K562 (cell line): ENCODE measurements at regions not wholly inside any gene's neighbourhood (a gene's known extent, or its start where the extent isn't known, plus 50 kb on each side); places are given as distances from the start of the nearest gene placed in this dataset.
A peak's percentile ranks its signal among the peaks of the same experiment; 100 is the strongest.

Experiments used
- ATAC-seq: fragments of 200-7000 bp; cut with Tn5 transposase; 3 replicates; pipeline ENCODE4 v1.9.1; 2020; ENCODE audit warnings: moderate library complexity
- BruUV-seq: library from RNA; stranded (reverse); fragments of 400-500 nt; replicated peaks from 2 replicates; lab custom pipeline; 2021; lab: Mats Ljungman, UMichigan
- CTCF ChIA-PET: fragments of 300-600 bp; formaldehyde crosslinking; extraction: SDS; loops from one replicate; lab custom pipeline; 2021; ENCODE audit warnings: low intra/inter-chr PET ratio; lab: Yijun Ruan, JAX
- POLR2A ChIA-PET: fragments of 300-600, 350-650 bp; sonication (Branson Sonifier 250); formaldehyde crosslinking; extraction: SDS; loops from one replicate; lab custom pipeline; 2021; ENCODE audit warnings: antibody characterized with exemption, inconsistent platforms; lab: Yijun Ruan, JAX
- DNase-seq, 4 experiments: peaks; one replicate each; pipeline versions ENCODE4 v3.0.0 to v3.0.0-alpha.2; 2011 to 2018; ENCODE audit warnings: low spot score in 3 of 4, mixed read lengths in 3 of 4; ENCODE audit errors: extremely low read depth in 1 of 4
- FAIRE-seq: peaks from 2 replicates; lab custom pipeline; 2011; peaks lifted over from hg19 to GRCh38; lab: Jason Lieb, UNC
- H2AFZ ChIP-seq: 2 replicates; pipeline ENCODE4 v1.6.0; 2011; ENCODE audit warnings: low read depth, low read length, control low read depth, inconsistent platforms
- H3K27ac ChIP-seq: fragments of 200-600 bp; 3 replicates; pipeline ENCODE4 v1.8.0; 2011; ENCODE audit warnings: low read depth, mild to moderate bottlenecking, control low read depth, inconsistent platforms, low read length, moderate library complexity, mixed read lengths; ENCODE audit errors: extremely low read depth
- H3K27me3 ChIP-seq, 2 experiments: fragments of 300-600 bp in 1 of 2; 2 replicates in 1 of 2; 3 replicates in 1 of 2; pipeline versions ENCODE4 v1.6.0 to v1.8.0; 2011; ENCODE audit warnings: inconsistent platforms in 2 of 2, low read length in 2 of 2, mild to moderate bottlenecking in 1 of 2, mixed read lengths in 1 of 2, moderate library complexity in 1 of 2; ENCODE audit not compliant: control insufficient read depth in 2 of 2, insufficient read depth in 2 of 2
- H3K36me3 ChIP-seq: fragments of 300-600 bp; 3 replicates; pipeline ENCODE4 v1.8.0; 2011; ENCODE audit warnings: mild to moderate bottlenecking, low read length, inconsistent platforms; ENCODE audit not compliant: control insufficient read depth, insufficient read depth
- H3K4me1 ChIP-seq, 2 experiments: fragments of 200-600 bp in 1 of 2; replicated peaks in 1 of 2; 2 replicates in 1 of 2; 3 replicates in 1 of 2; pipeline versions ENCODE4 v1.5.1 to v1.8.0; 2011; ENCODE audit warnings: inconsistent platforms in 2 of 2, low read length in 2 of 2, mild to moderate bottlenecking in 1 of 2, mixed read lengths in 1 of 2, moderate library complexity in 1 of 2; ENCODE audit not compliant: control insufficient read depth in 2 of 2, insufficient read depth in 2 of 2
- H3K4me2 ChIP-seq: 2 replicates; pipeline ENCODE4 v1.6.1; 2011; ENCODE audit warnings: low read length, control low read depth, inconsistent platforms, mixed read lengths; ENCODE audit not compliant: insufficient read depth
- H3K4me3 ChIP-seq: fragments of 200-600 bp; sonication (generic), shearing (Covaris generic); 2 replicates; pipeline ENCODE4 v1.5.1; 2016; ENCODE audit warnings: control low read depth, inconsistent platforms
- H3K79me2 ChIP-seq: fragments of 200-600 bp; 3 replicates; pipeline ENCODE4 v1.8.0; 2011; ENCODE audit warnings: low read length, inconsistent platforms; ENCODE audit not compliant: control insufficient read depth, insufficient read depth
- H3K9ac ChIP-seq, 2 experiments: 2 replicates each; pipeline versions ENCODE4 v1.6.0 to v1.6.1; 2011; ENCODE audit warnings: low read depth in 2 of 2, low read length in 2 of 2, control low read depth in 1 of 2, inconsistent platforms in 1 of 2, mild to moderate bottlenecking in 1 of 2, mixed read lengths in 1 of 2; ENCODE audit not compliant: insufficient read depth in 1 of 2
- H3K9me1 ChIP-seq: one replicate; pipeline ENCODE4 v1.6.0; 2011; ENCODE audit warnings: inconsistent platforms, mild to moderate bottlenecking, low read length, moderate library complexity; ENCODE audit not compliant: control insufficient read depth, insufficient read depth
- H3K9me3 ChIP-seq: replicated peaks from 2 replicates; pipeline ENCODE4 v1.5.1; 2011; ENCODE audit warnings: low read depth, low read length, inconsistent platforms; ENCODE audit not compliant: control insufficient read depth, insufficient read depth
- H4K20me1 ChIP-seq: replicated peaks from 2 replicates; pipeline ENCODE4 v1.6.1; 2011; ENCODE audit warnings: low read length, inconsistent platforms, mixed read lengths; ENCODE audit not compliant: control insufficient read depth, insufficient read depth
- BCOR ChIP-seq: fragments of 450-650 bp; IDR thresholded peaks from 2 replicates; pipeline ENCODE4 v1.6.1; 2016
- C11orf30 ChIP-seq: fragments of 450-650 bp; IDR thresholded peaks from 2 replicates; pipeline ENCODE4 v1.6.1; 2016; ENCODE audit warnings: low read depth, mild to moderate bottlenecking
- EGR1 ChIP-seq: fragments of 450-650 bp; conservative IDR thresholded peaks from 2 replicates; pipeline ENCODE4 v1.6.1; 2017; ENCODE audit warnings: mild to moderate bottlenecking
- KLF16 ChIP-seq: IDR thresholded peaks from 2 replicates; pipeline ENCODE4 v1.6.1; 2016; ENCODE audit warnings: antibody characterized with exemption
- MAFG ChIP-seq: fragments of 450-650 bp; conservative IDR thresholded peaks from 2 replicates; pipeline ENCODE4 v1.6.1; 2016; ENCODE audit warnings: missing genetic modification characterization, missing compliant biosample characterization
- ZNF316 ChIP-seq: fragments of 450-650 bp; IDR thresholded peaks from 2 replicates; pipeline ENCODE4 v1.6.1; 2016
- WGBS: fragments of 100-300 bp; shearing (Covaris generic); methylation state at CpG from one replicate; pipeline ENCODE4 v1.1.6; 2016; ENCODE audit warnings: low coverage, mixed read lengths; ENCODE audit not compliant: insufficient coverage; ENCODE audit errors: missing lambda C conversion rate; 5-methylcytosine and 5-hydroxymethylcytosine counted together
- in situ Hi-C: fragments of 300-500 bp; cut with MboI; formaldehyde crosslinking; loops from 4 replicates; pipeline ENCODE4 v1.15.0; 2018; ENCODE audit warnings: inconsistent platforms, mixed read lengths
- intact Hi-C: fragments of 100-400 bp; cut with micrococcal nuclease; formaldehyde crosslinking; loops from 2 replicates; pipeline ENCODE4 v1.14.2; 2022
- TF ChIP-seq, protein P1 (sequence below): fragments of 200-800 bp; sonication (Bioruptor generic); IDR thresholded peaks from 2 replicates; pipeline ENCODE4 v1.6.1; 2017; ENCODE audit warnings: missing genetic modification characterization, missing compliant biosample characterization

DNA sequence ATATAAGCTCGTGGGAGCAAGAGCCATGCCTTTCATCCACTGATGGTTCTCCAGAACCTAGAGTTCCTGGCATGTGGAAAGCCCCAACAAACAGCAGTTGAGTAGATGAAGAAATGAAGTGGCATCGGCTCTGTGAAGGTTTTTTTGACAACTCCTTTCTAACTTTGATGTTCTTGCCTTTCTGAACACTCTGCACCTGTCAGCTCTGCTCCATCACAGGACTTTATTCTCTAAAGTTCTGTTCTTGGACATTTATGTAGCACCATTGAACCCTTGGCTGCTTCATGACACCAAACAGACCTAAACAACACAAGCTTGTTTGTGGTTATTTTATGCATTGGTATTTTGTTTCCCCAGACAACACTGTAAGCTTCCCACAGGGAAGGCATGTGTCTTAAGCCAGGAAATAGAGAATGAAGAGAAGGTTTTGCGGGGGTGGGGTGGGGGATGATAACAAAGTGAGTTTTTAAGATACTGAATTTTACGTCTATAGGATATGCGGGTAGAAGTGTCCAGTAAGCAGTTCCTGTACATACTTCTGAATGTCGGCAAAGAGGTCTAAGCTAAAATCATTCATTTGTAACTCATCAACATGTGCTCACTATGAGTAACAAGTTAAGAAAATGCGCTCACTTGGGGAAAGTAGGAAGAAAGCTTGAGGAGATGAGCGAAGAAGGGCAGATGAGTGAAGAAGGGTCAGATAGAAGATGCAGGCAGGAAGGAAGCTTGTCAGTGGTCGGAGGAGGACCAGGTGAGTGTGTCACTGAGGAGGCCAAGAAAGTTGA lies 146.0 kb upstream of the PLEKHG7 start:
- H3K36me3 ChIP-seq = no peaks in the 10 kb centered on the region
- in situ Hi-C loops (loop anchor here (25.0 kb wide), 1 partner anchor 745 kb away; no protein-coding TSS in a partner anchor), intact Hi-C loops (no loop called here)
- no peak overlapping the region for H2AFZ ChIP-seq
- H3K79me2 ChIP-seq = no peaks in the 10 kb centered on the region
- H3K4me1 ChIP-seq = peaks cover 3 to 18% of the 10 kb centered on the region in 2 experiments; a peak in 4 of 5 replicates
- no peaks in the 10 kb centered on the region for H3K27me3 ChIP-seq
- no peak overlapping the region for H3K4me3 ChIP-seq
- ATAC-seq (no peak), FAIRE-seq (peak; percentile 15), DNase-seq (no peak)
- H3K9ac ChIP-seq = no peak overlapping the region
- no peak overlapping the region for H3K27ac ChIP-seq
- no peaks in the 10 kb centered on the region for H3K9me3 ChIP-seq
- H3K4me2 ChIP-seq = no peak overlapping the region
- no peaks in the 10 kb centered on the region for H4K20me1 ChIP-seq
- WGBS = 38% methylated on average over 9 of the region's 9 CpGs
- H3K9me1 ChIP-seq = no peaks in the 10 kb centered on the region
- ChIA-PET POLR2A (interaction anchor here (0.8 to 2.1 kb wide), 3 partner anchors 12 to 412 kb away, joined by 3 to 9 read pairs (median 3); partner anchors contain the start of gene BTG1), CTCF (no interaction called here)
- TF ChIP-seq EGR1 = peak; percentile 51; the same call in 1 of the 2 replicates
- TF ChIP-seq MAFG (tag) = 0 out of 2 replicates have a peak, but pooled peaks have one; percentile 25
- TF ChIP-seq BCOR = no peak
- peak; percentile 33; the same call in 1 of the 2 replicates for TF ChIP-seq C11orf30
- TF ChIP-seq, protein P1, sequence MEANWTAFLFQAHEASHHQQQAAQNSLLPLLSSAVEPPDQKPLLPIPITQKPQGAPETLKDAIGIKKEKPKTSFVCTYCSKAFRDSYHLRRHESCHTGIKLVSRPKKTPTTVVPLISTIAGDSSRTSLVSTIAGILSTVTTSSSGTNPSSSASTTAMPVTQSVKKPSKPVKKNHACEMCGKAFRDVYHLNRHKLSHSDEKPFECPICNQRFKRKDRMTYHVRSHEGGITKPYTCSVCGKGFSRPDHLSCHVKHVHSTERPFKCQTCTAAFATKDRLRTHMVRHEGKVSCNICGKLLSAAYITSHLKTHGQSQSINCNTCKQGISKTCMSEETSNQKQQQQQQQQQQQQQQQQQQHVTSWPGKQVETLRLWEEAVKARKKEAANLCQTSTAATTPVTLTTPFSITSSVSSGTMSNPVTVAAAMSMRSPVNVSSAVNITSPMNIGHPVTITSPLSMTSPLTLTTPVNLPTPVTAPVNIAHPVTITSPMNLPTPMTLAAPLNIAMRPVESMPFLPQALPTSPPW (CRISPR knock-in tag) = no peak
- no peak for TF ChIP-seq KLF16
- TF ChIP-seq ZNF316 = peak; percentile 47; the same call in 1 of the 2 replicates
- BruUV-seq = no TSS peak
